Uterus (tissue), 3 donors: ENCODE measurements at regions not wholly inside any gene's neighbourhood (a gene's known extent, or its start where the extent isn't known, plus 50 kb on each side); places are given as distances from the start of the nearest gene placed in this dataset.

Experiments used
- DNase-seq, 2 donors: peaks; one replicate each; pipeline ENCODE4 v3.0.0-alpha.2; 2019 to 2020
- H3K27ac ChIP-seq, 2 donors: fragments of 200-600 bp; sonication (generic); 1 replicate in 1 of 2; 2 replicates in 1 of 2; pipeline ENCODE4 v1.5.1; 2016 to 2018
- H3K27me3 ChIP-seq, 2 donors: fragments of 200-600 bp; sonication (generic); one replicate each; pipeline ENCODE4 v1.5.1; 2018 to 2019; ENCODE audit warnings: control low read depth in 1 of 2
- H3K36me3 ChIP-seq, 2 donors: fragments of 200-600 bp; sonication (generic); one replicate each; pipeline ENCODE4 v1.5.1; 2019; ENCODE audit warnings: control low read depth in 1 of 2
- H3K4me1 ChIP-seq, 2 donors: fragments of 200-600 bp; sonication (generic); one replicate each; pipeline ENCODE4 v1.5.1; 2018 to 2019; ENCODE audit warnings: control low read depth in 1 of 2
- H3K4me3 ChIP-seq, 2 donors: fragments of 200-600 bp; sonication (generic); 1 replicate in 1 of 2; 2 replicates in 1 of 2; pipeline ENCODE4 v1.5.1; 2018 to 2019; ENCODE audit warnings: mild to moderate bottlenecking in 1 of 2
- H3K9me3 ChIP-seq, 2 donors: fragments of 200-600 bp; sonication (generic); one replicate each; pipeline ENCODE4 v1.5.1; 2019; ENCODE audit warnings: control low read depth in 1 of 2
- POLR2A ChIP-seq, 2 donors: fragments of 450-650 bp; IDR thresholded peaks; one replicate each; pipeline ENCODE4 v1.6.1; 2016; ENCODE audit warnings: antibody characterized with exemption in 2 of 2, mild to moderate bottlenecking in 1 of 2, moderate library complexity in 1 of 2
- intact Hi-C: fragments of 100-400 bp; cut with DNase I; formaldehyde crosslinking; loops from one replicate; pipeline ENCODE4 v1.15.1; 2023; ENCODE audit warnings: low total_unique reads
- TF ChIP-seq, protein P1 (sequence below), 4 experiments: fragments of 200-600 bp in 2 of 4; fragments of 450-650 bp in 2 of 4; sonication (generic) in 2 of 4; IDR thresholded peaks; one replicate each; pipeline ENCODE4 v1.5.1; 2016 to 2019; ENCODE audit warnings: antibody characterized with exemption in 4 of 4, mild to moderate bottlenecking in 2 of 4, moderate library complexity in 1 of 4
- donor health status: DM: yes; HTN: yes; CAD: no.

DNA sequence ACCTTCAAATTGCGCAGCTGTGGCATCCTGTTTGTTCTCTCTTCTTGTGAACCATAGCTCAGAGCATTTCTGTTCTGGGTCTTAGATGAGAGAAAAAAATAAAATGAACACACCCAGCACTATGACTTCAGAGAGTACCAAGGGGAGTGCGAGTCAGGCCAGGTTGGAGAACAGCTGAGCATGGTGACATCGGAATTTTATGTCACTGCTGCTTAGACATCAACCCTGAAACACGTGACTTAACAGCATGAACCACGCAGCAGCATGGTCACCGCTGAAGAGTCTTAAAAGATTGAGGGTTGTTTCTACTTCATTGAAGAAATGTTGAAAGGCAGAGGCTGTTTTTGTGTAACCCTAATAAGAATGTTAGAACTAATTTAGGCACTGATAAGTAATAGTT lies 288.8 kb upstream of the SOX11 start:
- no peak for DNase-seq
- no peaks in the 10 kb centered on the region for H3K4me1 ChIP-seq
- H3K27me3 ChIP-seq: no peaks in the 10 kb centered on the region
- H3K4me3 ChIP-seq: no peak overlapping the region
- intact Hi-C loops: no loop called here
- no peaks in the 10 kb centered on the region for H3K9me3 ChIP-seq
- H3K27ac ChIP-seq: no peak overlapping the region
- no peak for TF ChIP-seq POLR2A (IDR thresholded peaks at IDR 0.05)
- TF ChIP-seq, protein P1, sequence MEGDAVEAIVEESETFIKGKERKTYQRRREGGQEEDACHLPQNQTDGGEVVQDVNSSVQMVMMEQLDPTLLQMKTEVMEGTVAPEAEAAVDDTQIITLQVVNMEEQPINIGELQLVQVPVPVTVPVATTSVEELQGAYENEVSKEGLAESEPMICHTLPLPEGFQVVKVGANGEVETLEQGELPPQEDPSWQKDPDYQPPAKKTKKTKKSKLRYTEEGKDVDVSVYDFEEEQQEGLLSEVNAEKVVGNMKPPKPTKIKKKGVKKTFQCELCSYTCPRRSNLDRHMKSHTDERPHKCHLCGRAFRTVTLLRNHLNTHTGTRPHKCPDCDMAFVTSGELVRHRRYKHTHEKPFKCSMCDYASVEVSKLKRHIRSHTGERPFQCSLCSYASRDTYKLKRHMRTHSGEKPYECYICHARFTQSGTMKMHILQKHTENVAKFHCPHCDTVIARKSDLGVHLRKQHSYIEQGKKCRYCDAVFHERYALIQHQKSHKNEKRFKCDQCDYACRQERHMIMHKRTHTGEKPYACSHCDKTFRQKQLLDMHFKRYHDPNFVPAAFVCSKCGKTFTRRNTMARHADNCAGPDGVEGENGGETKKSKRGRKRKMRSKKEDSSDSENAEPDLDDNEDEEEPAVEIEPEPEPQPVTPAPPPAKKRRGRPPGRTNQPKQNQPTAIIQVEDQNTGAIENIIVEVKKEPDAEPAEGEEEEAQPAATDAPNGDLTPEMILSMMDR (IDR thresholded peaks at IDR 0.05): no peak
- H3K36me3 ChIP-seq: no peaks in the 10 kb centered on the region

DNA sequence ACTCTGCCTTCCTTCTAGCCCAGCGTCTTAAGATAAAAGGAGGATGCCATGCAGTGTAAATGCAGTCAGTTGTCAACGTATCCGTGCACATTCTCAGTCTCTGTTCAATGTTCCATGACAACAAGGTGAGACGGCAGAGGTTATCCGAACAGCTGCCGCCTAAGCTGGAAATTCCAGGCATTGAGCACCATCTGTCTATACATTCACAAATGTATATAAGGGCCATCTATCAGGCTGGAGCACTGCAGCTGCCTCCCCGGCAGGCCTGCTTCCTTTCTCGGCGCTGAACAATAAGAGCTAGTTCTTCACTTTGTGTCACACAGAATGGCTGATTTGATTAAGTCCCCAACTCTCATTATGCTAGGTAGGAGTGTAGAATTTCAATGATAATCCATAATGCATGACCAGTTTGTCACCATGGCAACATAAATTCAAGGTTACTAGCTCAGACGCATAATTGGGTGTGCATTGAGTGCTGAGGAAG lies 282.2 kb upstream of the SOX11 start:
- Histone ChIP-seq H3K4me1 (no peaks in the 10 kb centered on the region), H3K27me3 (no peaks in the 10 kb centered on the region), H3K36me3 (no peaks in the 10 kb centered on the region), H3K27ac (no peak overlapping the region), H3K9me3 (no peaks in the 10 kb centered on the region), H3K4me3 (no peak overlapping the region)
- TF ChIP-seq, protein P1 (IDR thresholded peaks at IDR 0.05): no peak
- TF ChIP-seq POLR2A (IDR thresholded peaks at IDR 0.05): no peak
- no peak for DNase-seq
- intact Hi-C loops: no loop called here

DNA sequence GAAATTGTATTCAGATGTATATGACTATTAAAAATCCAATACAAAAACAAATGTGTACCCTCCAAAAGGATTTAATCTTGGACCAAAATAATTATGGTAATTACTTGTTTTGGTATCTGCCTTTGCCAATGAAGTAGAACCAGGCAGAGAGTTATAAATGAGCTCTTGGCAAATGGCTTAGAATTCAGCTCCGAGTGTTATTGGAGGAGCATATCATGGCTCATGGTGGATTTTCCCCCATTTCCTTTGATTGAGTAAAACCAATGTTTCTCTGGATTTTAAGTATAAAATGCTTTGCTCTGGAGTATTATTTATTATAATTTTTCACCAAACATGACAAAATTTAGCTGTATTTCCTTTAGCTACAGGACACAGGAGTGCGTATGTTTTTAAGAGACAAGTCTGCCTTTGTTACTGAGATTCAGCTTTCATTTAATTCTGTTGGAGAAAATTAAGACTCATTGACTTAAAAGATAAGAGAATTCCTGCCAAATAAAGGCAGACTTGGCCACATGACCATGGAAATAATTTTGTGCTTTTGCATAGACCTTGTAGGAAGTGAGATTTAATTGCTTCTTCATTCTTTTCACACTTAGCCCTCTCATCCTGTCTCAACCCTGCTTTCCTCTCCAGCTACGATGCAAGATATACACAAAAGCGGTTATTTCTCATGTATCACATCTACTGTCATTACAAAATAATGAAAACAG lies 281.0 kb upstream of the SOX11 start:
- no peak overlapping the region for H3K4me3 ChIP-seq
- TF ChIP-seq POLR2A (IDR thresholded peaks at IDR 0.05): no peak
- TF ChIP-seq, protein P1 (IDR thresholded peaks at IDR 0.05): no peak
- H3K9me3 ChIP-seq: no peaks in the 10 kb centered on the region
- H3K36me3 ChIP-seq: no peaks in the 10 kb centered on the region
- DNase-seq: no peak
- intact Hi-C loops: no loop called here
- H3K27ac ChIP-seq: no peak overlapping the region
- H3K27me3 ChIP-seq: no peaks in the 10 kb centered on the region
- no peaks in the 10 kb centered on the region for H3K4me1 ChIP-seq

DNA sequence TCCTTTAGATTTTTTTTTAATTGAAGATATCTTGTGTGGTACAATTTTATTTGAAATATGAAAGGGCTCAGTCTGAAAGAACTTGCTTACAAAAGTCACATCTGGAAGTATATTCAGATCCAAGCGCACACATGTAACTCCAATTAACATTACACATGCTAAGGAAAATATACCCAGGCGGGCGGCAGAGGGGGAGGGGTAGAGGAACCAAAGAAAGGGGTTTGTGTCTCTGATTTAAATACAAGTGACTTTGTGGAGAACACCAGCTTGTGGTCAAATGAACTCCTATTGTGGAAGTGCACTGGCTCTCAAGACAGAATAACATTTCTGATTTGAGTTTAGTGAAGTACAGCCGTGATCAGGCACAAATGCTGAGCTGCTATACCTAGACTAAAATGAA lies 280.2 kb upstream of the SOX11 start:
- Histone ChIP-seq H3K9me3 (no peaks in the 10 kb centered on the region), H3K27me3 (no peaks in the 10 kb centered on the region), H3K4me3 (no peak overlapping the region), H3K36me3 (no peaks in the 10 kb centered on the region), H3K27ac (no peak overlapping the region), H3K4me1 (no peaks in the 10 kb centered on the region)
- no peak for TF ChIP-seq POLR2A (IDR thresholded peaks at IDR 0.05)
- TF ChIP-seq, protein P1 (IDR thresholded peaks at IDR 0.05): no peak
- intact Hi-C loops: no loop called here
- no peak for DNase-seq

DNA sequence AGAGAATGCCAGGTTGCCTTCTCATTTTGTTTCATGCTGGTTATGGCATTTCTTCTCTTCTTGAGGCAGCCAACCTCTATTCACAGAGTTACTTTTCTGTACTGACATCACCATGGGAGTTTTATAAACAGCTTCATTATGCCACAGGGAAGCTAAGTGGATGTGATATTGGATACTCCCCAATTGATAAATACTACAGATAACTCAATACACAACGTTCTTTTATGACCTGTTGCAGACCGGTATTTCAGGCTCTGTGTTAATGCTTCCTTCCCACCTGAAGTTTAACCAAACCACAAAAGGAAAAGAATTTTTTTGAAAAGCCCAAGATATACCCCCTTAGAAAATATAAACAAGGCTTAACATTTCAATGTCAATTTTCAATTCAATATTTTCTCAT lies 258.3 kb upstream of the SOX11 start:
- no peak overlapping the region for H3K27ac ChIP-seq
- TF ChIP-seq, protein P1 (IDR thresholded peaks at IDR 0.05): no peak
- TF ChIP-seq POLR2A (IDR thresholded peaks at IDR 0.05): no peak
- no peaks in the 10 kb centered on the region for H3K27me3 ChIP-seq
- intact Hi-C loops: no loop called here
- DNase-seq: no peak
- H3K36me3 ChIP-seq: no peaks in the 10 kb centered on the region
- H3K9me3 ChIP-seq: no peaks in the 10 kb centered on the region
- no peaks in the 10 kb centered on the region for H3K4me1 ChIP-seq
- no peak overlapping the region for H3K4me3 ChIP-seq
